Retinal pigment epithelial cell (primary cell): ENCODE measurements at regions not wholly inside any gene's neighbourhood (a gene's known extent, or its start where the extent isn't known, plus 50 kb on each side); places are given as distances from the start of the nearest gene placed in this dataset.

Source experiments
- DNase-seq: peaks from one replicate; pipeline ENCODE4 v3.0.0-alpha.2; 2010; ENCODE audit warnings: low read depth
- H3K4me3 ChIP-seq: 2 replicates; pipeline ENCODE4 v1.5.1; 2011; ENCODE audit warnings: mild to moderate bottlenecking, low read length, control low read depth, moderate library complexity
- CTCF ChIP-seq: conservative IDR thresholded peaks from 2 replicates; pipeline ENCODE4 v1.5.1; 2011; ENCODE audit warnings: low read depth, low read length, control low read depth, inconsistent platforms

GRCh38 chr17:71316176-71316897, 804.5 kb upstream of the SOX9 start:
- no peak for DNase-seq
- H3K4me3 ChIP-seq: no peak overlapping the region
- TF ChIP-seq CTCF: no peak

GRCh38 chr17:71320009-71320796, 800.6 kb upstream of the SOX9 start:
- no peak for DNase-seq
- H3K4me3 ChIP-seq: no peak overlapping the region
- no peak for TF ChIP-seq CTCF

GRCh38 chr17:71325117-71325516, 795.7 kb upstream of the SOX9 start:
- DNase-seq: no peak
- no peak for TF ChIP-seq CTCF
- no peak overlapping the region for H3K4me3 ChIP-seq

- no peak overlapping the region for H3K4me3 ChIP-seq
- DNase-seq: no peak
- no peak for TF ChIP-seq CTCF
Observed at GRCh38 chr17:71325886-71326285, 794.9 kb upstream of the SOX9 start.

- TF ChIP-seq CTCF: no peak
- no peak for DNase-seq
- H3K4me3 ChIP-seq: no peak overlapping the region
Observed at GRCh38 chr17:71327376-71328059, 793.3 kb upstream of the SOX9 start.

GRCh38 chr17:71329310-71330098, 791.3 kb upstream of the SOX9 start:
- DNase-seq: peak; percentile 50
- no peak overlapping the region for H3K4me3 ChIP-seq
- no peak for TF ChIP-seq CTCF
